DMS79 treated with DMSO at 0.1 percent for 48 hours (cell line): ENCODE measurements at regions not wholly inside any gene's neighbourhood (a gene's known extent, or its start where the extent isn't known, plus 50 kb on each side); places are given as distances from the start of the nearest gene placed in this dataset.
"Not testable (repeated sequence)": the region's sequence is repeated elsewhere in the genome, so short reads cannot be mapped to it uniquely, and the experiment has no call there.

Experiments
- DNase-seq: peaks from one replicate; lab custom pipeline; 2025; lab: John Stamatoyannopoulos, UW

DNA sequence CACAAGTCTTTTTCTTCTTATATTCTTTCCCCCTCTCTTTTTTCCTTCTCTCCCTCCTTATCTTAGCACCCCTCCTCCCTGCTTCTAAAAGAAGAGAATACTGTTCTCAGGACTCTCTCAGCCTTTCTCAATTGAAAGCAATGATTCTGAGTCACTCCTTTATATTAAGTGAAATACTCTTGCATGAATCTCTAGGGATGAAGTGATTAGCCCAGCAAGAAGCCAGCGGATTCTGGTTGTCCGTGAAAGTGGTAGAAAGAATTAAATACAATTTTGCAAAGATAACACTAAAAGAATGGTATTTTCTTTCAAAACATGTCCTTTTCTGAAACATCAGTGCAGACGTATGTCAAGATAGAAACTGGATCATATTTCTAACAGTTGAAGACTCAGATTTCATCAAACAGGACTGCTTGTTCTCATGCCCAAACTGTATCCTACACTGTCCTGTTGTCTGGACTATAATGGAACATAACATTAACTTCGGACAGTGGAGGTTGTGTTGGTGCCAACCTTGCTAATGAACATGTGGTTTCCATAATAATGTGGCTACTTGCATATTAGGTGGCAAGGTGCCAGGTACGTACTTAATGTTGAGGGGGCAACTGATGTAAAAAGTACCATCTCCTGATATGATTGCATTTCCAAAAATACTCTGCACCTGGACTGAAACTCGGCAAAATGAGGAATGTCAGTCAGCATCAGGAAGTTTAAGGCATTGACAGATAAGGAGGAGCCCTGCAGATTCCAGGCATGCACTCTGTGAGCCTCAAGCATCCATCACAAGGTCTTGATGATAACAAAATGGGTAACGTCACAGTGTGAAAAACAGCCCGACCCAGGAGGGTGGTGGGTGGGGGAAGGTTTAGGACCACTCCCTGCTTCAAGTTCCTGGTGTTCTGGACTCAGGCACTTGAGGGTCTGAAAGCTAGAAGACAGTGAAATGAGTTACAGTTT lies 357.2 kb downstream of the DLEU7 start:
- DNase-seq, result no peak

- no peak for DNase-seq
Observed at GRCh38 chr13:50493683-50494082, 349.8 kb downstream of the DLEU7 start.

DNA sequence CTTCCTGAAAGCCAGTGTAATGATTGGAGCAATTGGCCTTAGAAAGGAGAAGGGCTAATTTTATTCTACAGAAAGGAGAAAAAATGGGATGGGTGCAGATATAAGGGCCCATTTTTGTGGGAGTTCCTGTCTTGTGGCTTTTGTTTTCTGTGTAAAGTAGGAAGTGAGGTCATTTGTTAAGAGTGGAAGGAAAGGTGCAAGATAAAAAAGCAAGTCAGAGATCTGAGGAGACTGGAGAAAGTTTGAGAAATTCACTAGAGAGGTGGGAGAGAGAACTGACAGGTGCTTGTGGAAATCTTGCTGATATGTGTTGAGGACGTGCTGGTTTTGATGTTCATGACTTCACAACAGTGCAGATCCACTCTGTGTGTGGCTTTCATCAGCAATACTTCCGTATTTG lies 349.4 kb downstream of the DLEU7 start:
- no peak for DNase-seq

DNA sequence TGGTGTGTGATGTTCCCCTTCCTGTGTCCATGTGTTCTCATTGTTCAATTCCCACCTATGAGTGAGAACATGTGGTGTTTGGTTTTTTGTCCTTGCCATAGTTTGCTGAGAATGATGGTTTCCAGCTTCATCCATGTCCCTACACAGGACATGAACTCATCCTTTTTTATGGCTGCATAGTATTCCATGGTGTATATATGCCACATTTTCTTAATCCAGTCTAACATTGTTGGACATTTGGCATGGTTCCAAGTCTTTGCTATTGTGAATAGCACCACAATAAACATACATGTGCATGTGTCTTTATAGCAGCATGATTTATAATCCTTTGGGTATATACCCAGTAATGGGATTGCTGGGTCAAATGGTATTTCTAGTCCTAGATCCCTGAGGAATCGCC lies 340.3 kb downstream of the DLEU7 start:
- DNase-seq, result not testable (repeated sequence)

DNA sequence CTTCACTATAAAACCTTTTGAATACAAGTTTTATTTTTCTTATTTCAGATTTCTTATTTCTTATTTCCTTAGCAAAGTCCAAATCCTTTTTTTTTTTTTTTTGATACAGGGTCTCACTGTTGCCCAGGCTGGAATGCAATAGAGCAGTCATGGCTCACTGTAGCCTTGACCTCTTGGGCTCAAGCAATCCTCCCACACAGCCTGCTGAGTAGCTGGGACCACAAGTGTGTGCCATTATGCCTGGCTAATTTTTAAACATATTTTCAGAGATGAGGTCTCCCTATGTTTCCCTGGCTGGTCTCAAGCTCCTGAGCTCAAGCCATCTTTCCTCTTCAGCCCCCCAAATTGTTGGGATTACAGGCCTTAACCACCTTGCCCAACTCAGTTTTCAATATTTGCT lies 334.3 kb downstream of the DLEU7 start:
- no peak for DNase-seq

DNA sequence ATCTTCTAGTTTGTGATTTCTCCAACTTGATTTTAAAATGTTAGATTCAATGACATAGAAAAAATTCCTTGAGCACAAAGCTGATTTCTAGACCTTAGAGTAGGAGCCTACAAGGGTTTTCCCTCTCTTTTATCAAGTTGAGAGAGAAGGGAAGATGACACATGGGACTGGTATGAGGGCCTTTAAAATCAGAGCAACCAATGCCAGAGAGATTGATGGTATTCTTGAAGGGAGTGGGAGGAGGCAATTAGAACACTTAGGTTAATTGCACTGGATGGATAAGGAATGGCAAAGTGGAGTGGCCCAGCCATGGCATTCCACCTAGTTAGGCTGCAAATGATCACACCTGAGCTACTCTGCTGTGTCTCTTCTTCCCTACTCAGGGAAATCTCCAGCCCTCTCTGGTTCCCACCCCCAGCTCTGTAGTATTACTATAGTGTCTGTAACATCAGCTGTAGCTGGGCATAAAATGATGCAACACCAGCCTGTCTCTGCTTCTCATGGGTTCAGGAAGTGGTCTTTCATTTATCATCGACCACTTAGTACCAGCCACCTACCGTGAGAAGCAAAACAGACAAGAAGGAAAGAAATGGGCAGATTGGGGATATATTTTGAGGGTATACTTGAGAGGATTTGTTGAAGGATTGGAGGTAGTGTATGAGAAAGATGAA lies 333.6 kb downstream of the DLEU7 start:
- no peak for DNase-seq

DNA sequence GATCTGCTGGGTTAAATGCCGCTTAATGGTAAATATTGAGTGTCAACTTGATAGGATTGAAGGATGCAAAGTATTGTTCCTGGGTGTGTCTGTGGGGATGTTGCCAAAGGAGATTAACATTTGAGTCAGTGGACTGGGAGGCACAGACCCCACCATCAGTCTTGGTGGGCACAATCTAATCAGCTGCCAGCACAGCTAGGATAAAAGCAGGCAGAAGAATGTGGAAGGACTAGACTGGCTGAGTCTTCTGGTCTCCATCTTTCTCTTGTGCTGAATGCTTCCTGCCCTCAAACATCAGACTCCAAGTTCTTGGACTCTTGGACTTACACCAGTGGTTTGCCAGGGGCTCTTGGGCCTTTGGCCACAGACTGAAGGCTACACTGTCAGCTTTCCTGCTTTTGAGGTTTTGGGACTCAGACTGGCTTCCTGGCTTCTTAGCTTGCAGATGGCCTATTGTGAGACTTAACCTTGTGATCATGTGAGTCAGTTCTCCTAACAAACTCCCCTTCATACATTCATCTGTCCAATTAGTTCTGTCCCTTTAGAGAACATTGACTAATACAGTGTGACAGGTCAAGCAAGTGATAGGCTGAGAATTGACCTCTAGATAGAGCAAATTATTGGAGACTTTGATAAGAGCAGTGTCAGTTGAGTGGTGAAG lies 332.5 kb downstream of the DLEU7 start:
- DNase-seq, result not testable (repeated sequence)

DNA sequence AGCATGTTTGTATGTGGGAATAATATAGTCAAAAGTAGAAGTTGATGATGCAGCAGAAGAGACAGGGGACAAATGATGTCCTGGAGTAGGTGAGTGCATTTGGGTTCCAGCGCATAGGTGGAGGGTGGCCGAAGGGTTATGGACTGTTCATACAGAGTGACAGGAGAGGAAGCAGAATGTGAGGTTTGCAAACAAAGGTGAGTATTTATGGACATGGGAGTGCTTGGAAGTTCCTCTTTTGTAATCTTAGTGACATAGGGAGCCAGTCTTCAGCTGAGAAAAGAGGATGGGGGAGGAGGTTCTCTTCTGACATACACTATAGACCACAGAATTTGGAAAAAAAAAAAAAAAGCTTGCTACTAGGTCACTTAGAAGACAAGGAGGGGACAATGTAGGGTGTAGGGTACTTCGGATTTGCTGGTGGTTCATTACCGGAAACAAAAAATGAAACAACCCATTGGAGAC lies 331.6 kb downstream of the DLEU7 start:
- DNase-seq, result no peak

GRCh38 chr13:50512474-50513299 lies 330.8 kb downstream of the DLEU7 start:
- no peak for DNase-seq

DNA sequence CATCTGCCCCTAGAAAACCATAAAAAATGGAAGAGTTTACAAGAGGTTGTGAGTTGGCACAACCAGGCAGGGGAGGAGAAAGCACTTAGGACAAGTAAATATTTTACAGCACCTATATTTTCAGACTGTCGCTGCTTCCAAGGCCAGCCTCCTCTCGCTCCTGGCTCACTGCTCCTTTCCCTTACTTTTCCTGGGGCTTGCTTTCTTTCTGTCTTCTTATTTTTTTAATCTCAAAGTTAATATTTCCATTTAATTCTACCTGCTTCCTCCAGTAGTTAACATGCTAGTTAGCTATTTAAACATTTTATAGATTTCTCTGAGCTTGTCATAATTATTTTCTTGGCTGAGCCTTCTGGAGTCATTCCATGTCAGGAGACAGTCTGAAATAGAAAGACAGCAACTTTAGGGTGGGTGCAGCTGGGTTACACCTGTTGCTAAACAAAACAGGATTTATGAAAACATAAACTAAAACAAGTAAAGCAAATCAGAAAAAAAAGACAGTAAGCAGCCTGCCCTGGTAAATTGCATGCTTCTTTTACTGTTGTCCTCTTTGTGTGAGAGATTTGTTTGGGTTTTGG lies 330.1 kb downstream of the DLEU7 start:
- DNase-seq, result peak; percentile 39

DNA sequence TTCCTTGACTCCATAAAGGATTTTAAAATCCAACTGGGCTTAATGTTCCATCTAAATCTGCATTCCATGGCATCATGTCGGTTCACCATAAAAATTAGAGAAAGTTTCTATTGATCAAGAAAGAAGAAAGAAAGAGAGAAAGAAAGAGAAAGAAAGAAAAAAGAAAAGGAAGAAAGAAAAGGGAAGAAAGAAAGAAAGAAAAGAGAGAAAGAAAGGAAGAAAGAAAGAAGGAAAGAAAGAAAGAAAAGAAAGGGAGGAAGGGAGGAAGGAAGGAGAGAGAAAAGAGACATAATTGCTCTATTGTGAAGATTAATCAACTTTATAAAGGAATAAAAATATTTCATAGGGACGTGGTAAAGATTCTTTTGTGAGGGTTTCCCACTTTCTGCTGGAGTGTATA lies 329.2 kb downstream of the DLEU7 start:
- no peak for DNase-seq

DNA sequence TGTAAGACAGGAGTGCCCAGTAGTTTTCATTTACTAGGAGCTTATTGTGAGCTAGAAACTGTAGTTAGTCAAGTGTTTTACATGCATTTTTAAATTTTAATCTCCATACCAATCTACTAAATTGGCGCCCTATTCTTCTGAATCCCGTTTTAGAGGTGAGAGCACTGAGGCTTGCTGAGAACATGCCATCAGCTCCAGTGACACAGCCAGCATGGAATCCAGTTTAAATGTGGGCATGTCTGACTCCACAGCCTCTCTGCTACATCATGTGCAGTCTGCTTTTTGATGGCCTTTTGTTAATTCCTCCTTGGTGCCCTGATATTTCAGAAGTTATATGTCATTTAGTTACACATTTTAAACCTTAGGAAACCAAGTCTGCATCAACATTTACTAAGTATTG lies 325.4 kb downstream of the DLEU7 start:
- DNase-seq, result no peak

DNA sequence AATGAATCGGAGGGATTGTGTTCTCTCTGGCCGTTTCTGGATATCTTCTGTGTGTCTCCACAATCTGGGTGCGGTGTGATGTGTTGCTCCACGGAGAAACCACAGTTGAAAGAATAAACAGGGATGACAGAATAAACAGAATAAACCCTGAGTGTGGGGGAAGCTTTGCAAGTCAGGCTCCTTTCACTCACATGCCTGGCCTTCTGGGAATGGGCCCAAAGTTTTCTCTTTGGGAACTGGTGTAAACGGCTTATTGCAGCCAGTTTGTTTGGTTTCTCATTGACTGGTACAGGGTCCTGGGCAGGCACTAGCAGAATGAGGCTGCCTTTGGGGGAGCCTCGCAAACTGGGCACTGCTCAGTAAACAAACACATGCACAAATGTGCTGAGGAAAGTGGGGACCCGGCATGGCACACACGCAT lies 324.7 kb downstream of the DLEU7 start:
- DNase-seq, result no peak

GRCh38 chr13:50519866-50520265 lies 323.6 kb downstream of the DLEU7 start:
- no peak for DNase-seq

- no peak for DNase-seq
Observed at GRCh38 chr13:50521006-50521830, 322.3 kb downstream of the DLEU7 start.

DNA sequence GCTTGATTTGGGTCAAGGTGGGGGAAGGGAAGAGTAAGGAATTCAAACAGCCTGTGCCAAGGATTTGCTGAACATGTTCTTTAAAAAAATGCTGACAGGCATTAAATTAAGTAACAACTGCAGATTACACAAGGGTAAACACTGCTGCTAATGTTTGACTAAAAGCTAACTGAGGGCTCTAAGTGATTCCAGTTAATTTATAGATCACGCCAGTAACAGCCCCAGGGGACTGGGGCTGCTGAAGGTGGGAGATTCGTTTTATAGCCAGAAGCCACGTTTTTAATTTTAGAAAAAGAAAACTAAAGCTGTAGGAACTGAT lies 321.7 kb downstream of the DLEU7 start:
- no peak for DNase-seq

- DNase-seq, result no peak
Observed at GRCh38 chr13:50522506-50522905, 321.0 kb downstream of the DLEU7 start.

GRCh38 chr13:50523307-50523706 lies 320.2 kb downstream of the DLEU7 start:
- DNase-seq, result no peak

DNA sequence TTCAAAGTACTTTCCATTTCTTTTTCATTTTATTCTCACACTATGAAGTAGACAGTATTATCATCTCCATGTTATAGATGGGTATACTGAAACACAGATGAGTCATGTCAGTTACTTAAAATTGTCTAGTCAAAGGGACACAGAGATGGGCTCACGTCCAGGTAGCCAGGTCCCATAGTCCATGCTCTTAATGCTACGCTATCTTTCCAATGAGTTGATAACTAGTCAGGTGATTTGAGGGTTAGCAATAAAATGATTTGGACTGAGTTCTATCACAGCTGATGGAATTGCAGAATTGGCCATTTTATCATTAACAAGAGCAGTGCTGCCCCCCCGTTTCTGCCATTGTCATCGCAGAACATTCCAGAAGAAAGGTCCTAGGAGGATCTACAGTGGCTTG lies 318.9 kb downstream of the DLEU7 start:
- no peak for DNase-seq

GRCh38 chr13:50526661-50527071 lies 316.8 kb downstream of the DLEU7 start:
- no peak for DNase-seq

DNA sequence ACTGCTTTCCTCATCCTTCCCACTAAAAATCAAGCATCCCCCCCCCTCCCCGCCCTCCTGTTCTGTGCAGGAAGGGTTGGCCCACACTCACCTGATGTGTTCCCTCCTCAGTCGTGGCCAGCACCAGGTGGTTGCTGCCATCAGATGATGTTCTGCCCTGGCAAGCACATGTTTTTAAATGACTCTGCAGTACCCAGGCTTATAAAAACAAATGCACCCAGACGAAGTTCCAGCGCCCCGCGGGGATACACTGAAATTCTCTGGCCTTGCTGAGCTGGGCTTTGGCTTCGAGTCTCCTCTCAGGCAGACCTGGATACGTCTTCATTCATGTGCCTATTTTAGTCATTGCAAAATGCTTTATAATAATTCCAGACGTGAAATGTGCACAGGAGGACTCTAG lies 316.3 kb downstream of the DLEU7 start:
- DNase-seq, result no peak
